SK-N-SH treated with all-trans-retinoic acid at 6 μM for 48 hours (cell line): ENCODE measurements at regions not wholly inside any gene's neighbourhood (a gene's known extent, or its start where the extent isn't known, plus 50 kb on each side); places are given as distances from the start of the nearest gene placed in this dataset.

Experiments
- CREB5 ChIP-seq: fragments of 250-450 bp; sonication (Bioruptor Pico); IDR thresholded peaks from 2 replicates; pipeline ENCODE4 v1.5.1; 2020; ENCODE audit warnings: low read depth, mild to moderate bottlenecking, moderate library complexity
- CSRNP3 ChIP-seq: fragments of 250-450 bp; sonication (Bioruptor Pico); IDR thresholded peaks from 2 replicates; pipeline ENCODE4 v1.5.1; 2021; ENCODE audit warnings: mild to moderate bottlenecking, moderate library complexity
- PATZ1 ChIP-seq: fragments of 250-450 bp; sonication (Bioruptor Pico); IDR thresholded peaks from 2 replicates; pipeline ENCODE4 v1.8.0; 2020; ENCODE audit warnings: mild to moderate bottlenecking, moderate library complexity, borderline replicate concordance
- ZC3H10 ChIP-seq: fragments of 250-450 bp; sonication (Bioruptor Pico); IDR thresholded peaks from 2 replicates; pipeline ENCODE4 v1.5.1; 2021; ENCODE audit warnings: mild to moderate bottlenecking, moderate library complexity
- ZFP3 ChIP-seq: fragments of 250-450 bp; sonication (Bioruptor Pico); IDR thresholded peaks from 2 replicates; pipeline ENCODE4 v1.5.0; 2020; ENCODE audit warnings: mild to moderate bottlenecking, moderate library complexity
- ZNF70 ChIP-seq: fragments of 450-650 bp; formaldehyde crosslinking; IDR thresholded peaks from 2 replicates; pipeline ENCODE4 v1.5.0; 2020; ENCODE audit warnings: mild to moderate bottlenecking, moderate library complexity

GRCh38 chr9:88802533-88802932 lies 188.7 kb upstream of the S1PR3 start:
- no peak for TF ChIP-seq ZNF70 (CRISPR knock-in tag)
- TF ChIP-seq ZC3H10 (CRISPR knock-in tag): no peak
- TF ChIP-seq PATZ1 (CRISPR knock-in tag): no peak
- TF ChIP-seq ZFP3 (CRISPR knock-in tag): no peak
- TF ChIP-seq CSRNP3 (CRISPR knock-in tag): no peak
- TF ChIP-seq CREB5 (CRISPR knock-in tag): no peak
